BLaER1 (cell line): ENCODE measurements at regions not wholly inside any gene's neighbourhood (a gene's known extent, or its start where the extent isn't known, plus 50 kb on each side); places are given as distances from the start of the nearest gene placed in this dataset.

Source experiments
- H3K27ac ChIP-seq: shearing (Covaris generic); formaldehyde crosslinking; 2 replicates; pipeline ENCODE4 v1.8.1; 2022
- H3K27me3 ChIP-seq: shearing (Covaris generic); formaldehyde crosslinking; 2 replicates; pipeline ENCODE4 v1.8.1; 2022
- H3K36me3 ChIP-seq: shearing (Covaris generic); formaldehyde crosslinking; 2 replicates; pipeline ENCODE4 v1.8.1; 2022
- H3K4me1 ChIP-seq: shearing (Covaris generic); formaldehyde crosslinking; 2 replicates; pipeline ENCODE4 v1.8.1; 2022
- H3K4me2 ChIP-seq: shearing (Covaris generic); formaldehyde crosslinking; 2 replicates; pipeline ENCODE4 v1.8.1; 2022
- H3K4me3 ChIP-seq: shearing (Covaris generic); formaldehyde crosslinking; 2 replicates; pipeline ENCODE4 v1.8.1; 2022
- H3K9ac ChIP-seq: shearing (Covaris generic); formaldehyde crosslinking; 2 replicates; pipeline ENCODE4 v1.8.1; 2022
- H3K9me3 ChIP-seq: shearing (Covaris generic); formaldehyde crosslinking; 2 replicates; pipeline ENCODE4 v1.8.1; 2022
- H4K20me1 ChIP-seq: shearing (Covaris generic); formaldehyde crosslinking; 2 replicates; pipeline ENCODE4 v1.8.1; 2022
- Cebpa-rat ChIP-seq: shearing (Covaris generic); IDR thresholded peaks from 2 replicates; pipeline ENCODE4 v1.8.1; 2022

DNA sequence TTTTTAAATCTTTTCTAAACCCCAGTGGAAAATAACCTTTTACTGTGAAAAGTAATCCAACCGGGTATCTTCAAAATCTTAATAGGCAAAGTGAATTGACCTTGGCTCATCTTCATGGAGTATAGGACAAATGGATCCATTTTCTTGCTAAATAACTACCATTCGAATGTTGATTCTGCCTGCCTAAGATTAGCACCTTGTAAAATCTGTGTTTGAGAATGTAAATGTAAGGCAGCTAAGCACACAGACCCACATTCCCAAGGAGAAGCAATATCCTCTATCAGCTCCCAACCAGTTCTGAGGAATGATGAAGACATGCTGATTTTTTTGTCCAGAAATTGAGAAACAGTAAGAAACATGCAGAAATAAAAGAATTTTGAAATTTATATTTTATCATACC is 509.8 kb upstream of the SMIM21 start:
- Histone ChIP-seq H3K9ac (no peak overlapping the region), H3K4me2 (no peak overlapping the region), H3K36me3 (no peaks in the 10 kb centered on the region), H3K27me3 (no peaks in the 10 kb centered on the region), H3K4me1 (no peaks in the 10 kb centered on the region), H3K4me3 (no peak overlapping the region), H3K9me3 (peaks cover 6% of the 10 kb centered on the region; the same call in 1 of the 2 replicates), H3K27ac (no peak overlapping the region), H4K20me1 (no peaks in the 10 kb centered on the region)
- no peak for TF ChIP-seq Cebpa-rat

DNA sequence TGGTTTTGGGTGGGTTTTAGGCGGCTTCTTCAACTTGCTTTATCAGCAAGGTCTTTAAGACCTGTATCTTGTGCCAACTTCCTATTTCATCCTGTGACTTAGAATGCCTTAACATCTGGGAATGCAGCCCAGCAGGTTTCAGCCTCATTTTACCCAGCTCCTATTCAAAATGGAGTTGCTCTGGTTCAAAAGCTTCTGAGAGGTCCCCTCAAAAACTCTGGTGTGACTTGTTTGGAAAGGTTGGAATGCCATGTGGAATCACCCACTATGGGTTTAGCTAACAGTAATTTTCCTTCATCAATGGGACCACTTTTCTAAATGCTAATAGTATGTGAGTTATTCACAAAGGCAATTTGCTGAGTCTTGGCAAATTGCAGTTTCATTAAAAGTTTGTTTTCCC is 509.4 kb upstream of the SMIM21 start:
- TF ChIP-seq Cebpa-rat: no peak
- Histone ChIP-seq H3K27me3 (no peaks in the 10 kb centered on the region), H3K36me3 (no peaks in the 10 kb centered on the region), H3K4me3 (no peak overlapping the region), H3K4me1 (no peaks in the 10 kb centered on the region), H3K9ac (no peak overlapping the region), H3K9me3 (peaks cover 3% of the 10 kb centered on the region; the same call in 1 of the 2 replicates), H3K4me2 (no peak overlapping the region), H3K27ac (no peak overlapping the region), H4K20me1 (no peaks in the 10 kb centered on the region)

DNA sequence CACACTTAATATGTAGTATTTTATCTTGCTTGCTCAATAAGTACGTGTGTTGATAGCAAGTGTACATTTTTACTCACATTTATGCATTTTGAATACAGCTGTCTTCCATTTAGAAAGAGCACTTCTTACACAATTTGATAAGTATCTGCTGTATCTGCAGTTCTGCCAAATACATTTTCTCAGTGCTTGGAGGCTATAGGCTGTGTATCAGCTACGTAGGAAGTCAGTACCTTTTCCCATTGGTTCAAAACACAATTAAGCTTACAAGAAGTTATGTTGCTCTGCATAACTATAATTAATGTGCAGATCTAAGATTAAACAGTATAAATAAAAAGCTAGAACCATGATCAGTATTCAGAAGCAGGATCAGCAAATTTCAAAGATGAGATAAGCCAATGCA is 503.6 kb upstream of the SMIM21 start:
- no peak overlapping the region for H3K4me2 ChIP-seq
- no peaks in the 10 kb centered on the region for H3K36me3 ChIP-seq
- H3K4me3 ChIP-seq: no peak overlapping the region
- H3K27me3 ChIP-seq: no peaks in the 10 kb centered on the region
- no peaks in the 10 kb centered on the region for H4K20me1 ChIP-seq
- no peaks in the 10 kb centered on the region for H3K9me3 ChIP-seq
- no peaks in the 10 kb centered on the region for H3K4me1 ChIP-seq
- no peak for TF ChIP-seq Cebpa-rat
- no peak overlapping the region for H3K27ac ChIP-seq
- H3K9ac ChIP-seq: no peak overlapping the region

DNA sequence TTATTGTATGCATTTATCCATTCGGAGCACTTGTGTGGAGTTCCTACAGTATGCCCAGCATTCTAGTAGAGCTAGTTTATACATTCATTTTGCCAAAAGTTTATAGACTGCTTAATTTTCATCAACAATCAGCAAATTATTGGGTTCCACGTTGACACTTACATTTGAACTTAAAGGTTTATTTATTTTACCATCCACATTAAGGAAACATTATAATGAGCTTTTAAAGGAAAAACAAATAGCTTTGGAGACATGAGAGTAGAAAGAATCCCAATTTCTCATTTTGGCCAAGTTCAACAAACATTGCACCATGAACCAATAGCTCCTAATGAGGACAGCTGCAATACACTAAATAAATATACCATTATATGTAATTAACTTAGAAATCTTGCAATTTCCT is 501.2 kb upstream of the SMIM21 start:
- Histone ChIP-seq H3K36me3 (no peaks in the 10 kb centered on the region), H3K4me1 (no peaks in the 10 kb centered on the region)
- TF ChIP-seq Cebpa-rat: no peak

DNA sequence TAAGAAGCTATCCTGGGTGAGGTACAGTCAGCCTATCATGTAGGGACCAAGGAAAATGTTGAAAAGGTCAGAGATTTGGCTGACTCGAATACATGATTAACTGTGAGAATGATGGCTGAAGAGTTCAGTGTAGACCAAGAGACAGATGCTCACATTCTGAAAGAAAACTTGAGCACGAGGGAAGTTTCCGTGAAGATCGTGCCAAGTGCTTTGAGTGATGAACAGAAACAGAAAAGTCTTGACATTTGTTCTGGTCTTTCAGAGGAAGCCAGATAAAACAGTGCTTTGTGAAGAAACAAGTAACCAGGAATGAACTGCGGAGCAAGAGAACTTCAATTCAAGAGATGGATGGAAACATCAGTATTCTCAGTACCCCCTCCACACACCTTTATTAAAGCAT is 500.3 kb upstream of the SMIM21 start:
- no peak overlapping the region for H3K4me2 ChIP-seq
- TF ChIP-seq Cebpa-rat: no peak
- no peaks in the 10 kb centered on the region for H3K9me3 ChIP-seq
- no peaks in the 10 kb centered on the region for H3K4me1 ChIP-seq
- no peak overlapping the region for H3K4me3 ChIP-seq
- no peaks in the 10 kb centered on the region for H3K36me3 ChIP-seq
- H4K20me1 ChIP-seq: no peaks in the 10 kb centered on the region
- H3K27ac ChIP-seq: no peak overlapping the region
- no peaks in the 10 kb centered on the region for H3K27me3 ChIP-seq
- H3K9ac ChIP-seq: no peak overlapping the region

More for the DNA sequence above, 501.2 kb upstream of the SMIM21 start:
- Histone ChIP-seq H3K4me2 (no peak overlapping the region), H3K9ac (no peak overlapping the region), H3K9me3 (no peaks in the 10 kb centered on the region), H3K27me3 (no peaks in the 10 kb centered on the region), H4K20me1 (no peaks in the 10 kb centered on the region), H3K4me3 (no peak overlapping the region), H3K27ac (no peak overlapping the region)

DNA sequence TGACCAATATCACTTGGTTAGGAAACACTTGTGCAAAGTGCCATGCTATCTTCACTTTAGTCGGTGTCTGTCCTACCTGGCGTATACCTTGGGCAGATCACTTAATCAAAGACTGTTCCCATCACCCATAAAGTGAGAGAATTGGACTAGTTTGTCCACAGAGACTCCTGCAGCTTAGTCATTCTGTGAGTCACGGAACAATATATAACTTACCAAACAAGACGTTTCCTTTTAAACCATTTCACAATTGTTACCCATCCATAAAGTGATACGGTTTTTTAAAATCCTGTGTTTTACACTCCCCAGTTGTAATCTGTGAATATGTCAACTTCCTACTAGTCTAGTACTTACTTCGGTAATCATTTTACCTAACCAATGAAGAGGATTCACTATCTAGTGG is 499.3 kb upstream of the SMIM21 start:
- Histone ChIP-seq H3K9me3 (no peaks in the 10 kb centered on the region), H3K36me3 (no peaks in the 10 kb centered on the region), H3K9ac (no peak overlapping the region), H3K4me3 (no peak overlapping the region), H3K4me1 (no peaks in the 10 kb centered on the region), H3K4me2 (no peak overlapping the region), H4K20me1 (no peaks in the 10 kb centered on the region), H3K27ac (no peak overlapping the region), H3K27me3 (no peaks in the 10 kb centered on the region)
- no peak for TF ChIP-seq Cebpa-rat

DNA sequence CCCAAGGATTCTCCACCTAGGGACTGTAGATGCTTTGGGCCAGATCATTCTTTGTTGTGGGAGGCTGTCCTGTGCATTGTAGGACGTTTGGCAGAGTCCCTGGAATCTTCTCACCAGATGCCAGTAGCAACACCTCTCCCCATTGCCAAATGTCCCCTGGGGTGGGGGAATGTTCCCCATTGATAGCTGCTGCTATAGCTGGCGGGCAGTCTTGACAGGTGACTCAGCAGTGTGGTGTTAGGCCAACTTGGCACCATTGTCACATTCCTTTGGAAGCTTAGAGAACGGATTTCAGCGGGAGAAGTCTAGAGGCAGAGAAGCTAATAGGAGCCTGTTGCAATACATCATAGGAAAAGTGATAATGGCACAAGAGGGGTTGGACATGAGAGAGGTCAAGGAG is 495.7 kb upstream of the SMIM21 start:
- TF ChIP-seq Cebpa-rat: no peak
- H3K4me1 ChIP-seq: no peaks in the 10 kb centered on the region
- H3K9ac ChIP-seq: no peak overlapping the region
- H3K27me3 ChIP-seq: no peaks in the 10 kb centered on the region
- no peak overlapping the region for H3K4me2 ChIP-seq
- no peaks in the 10 kb centered on the region for H4K20me1 ChIP-seq
- no peak overlapping the region for H3K4me3 ChIP-seq
- no peak overlapping the region for H3K27ac ChIP-seq
- no peaks in the 10 kb centered on the region for H3K36me3 ChIP-seq
- no peaks in the 10 kb centered on the region for H3K9me3 ChIP-seq

DNA sequence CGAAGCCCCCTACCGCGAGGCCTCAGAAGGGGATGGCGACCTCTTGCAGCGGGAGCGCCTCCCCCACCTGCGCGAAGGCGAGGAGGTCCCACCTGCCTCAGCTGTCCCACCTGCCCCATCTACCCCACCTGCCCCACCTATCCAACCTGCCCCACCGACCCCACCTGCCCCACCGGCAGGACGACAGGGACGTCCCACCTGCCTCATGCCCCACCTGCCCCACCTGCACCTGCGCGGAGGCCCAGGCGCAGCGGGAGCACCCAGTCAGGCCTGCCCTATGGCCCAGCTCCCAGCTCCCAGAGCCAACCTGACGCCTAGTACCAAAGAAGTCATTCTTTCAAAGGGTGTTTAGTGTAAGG is 489.1 kb upstream of the SMIM21 start:
- Histone ChIP-seq H3K9me3 (peaks cover 11% of the 10 kb centered on the region), H3K27me3 (no peaks in the 10 kb centered on the region), H3K36me3 (no peaks in the 10 kb centered on the region), H4K20me1 (no peaks in the 10 kb centered on the region), H3K4me1 (no peaks in the 10 kb centered on the region), H3K9ac (no peak overlapping the region), H3K4me2 (no peak overlapping the region), H3K4me3 (no peak overlapping the region), H3K27ac (no peak overlapping the region)
- no peak for TF ChIP-seq Cebpa-rat

DNA sequence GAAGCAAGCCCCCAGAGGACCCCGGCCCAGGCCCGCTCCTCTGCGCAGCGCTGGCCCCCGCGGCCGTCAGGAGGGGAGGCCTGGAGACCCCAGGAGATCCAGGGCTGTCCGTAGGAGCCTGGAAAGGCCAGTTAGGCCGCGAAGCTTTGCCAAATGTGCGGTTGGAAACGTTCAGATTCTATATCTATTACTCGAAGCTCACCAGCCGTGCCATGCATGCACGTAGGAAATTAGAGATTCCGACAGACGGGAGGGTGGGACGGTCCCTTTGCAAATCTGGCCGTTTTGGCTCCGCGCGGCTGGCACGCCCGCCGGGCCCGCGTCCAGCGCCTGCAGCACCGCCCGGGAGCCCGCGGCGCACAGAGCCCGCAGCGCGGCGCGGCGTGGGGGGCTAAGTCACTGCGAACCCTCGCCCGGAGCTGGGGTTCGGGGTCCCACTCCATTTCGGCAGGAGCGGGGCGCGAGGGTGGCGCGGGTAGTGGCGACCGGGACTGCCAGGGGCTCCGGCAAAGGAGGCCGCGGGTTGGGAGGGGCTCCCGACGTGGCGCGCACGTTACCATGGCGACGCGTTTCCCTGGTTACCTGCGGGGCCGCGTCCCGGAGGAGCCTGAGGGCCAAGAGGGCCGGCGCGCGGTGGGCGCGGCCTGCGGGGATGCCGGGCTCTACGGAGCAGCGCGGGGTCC is 488.6 kb upstream of the SMIM21 start:
- TF ChIP-seq Cebpa-rat: no peak
- H3K36me3 ChIP-seq: no peaks in the 10 kb centered on the region
- no peak overlapping the region for H3K9ac ChIP-seq
- H3K4me3 ChIP-seq: no peak overlapping the region
- H3K27ac ChIP-seq: no peak overlapping the region
- H3K9me3 ChIP-seq: peaks cover 11% of the 10 kb centered on the region
- no peaks in the 10 kb centered on the region for H3K4me1 ChIP-seq
- no peaks in the 10 kb centered on the region for H4K20me1 ChIP-seq
- no peaks in the 10 kb centered on the region for H3K27me3 ChIP-seq
- H3K4me2 ChIP-seq: no peak overlapping the region

DNA sequence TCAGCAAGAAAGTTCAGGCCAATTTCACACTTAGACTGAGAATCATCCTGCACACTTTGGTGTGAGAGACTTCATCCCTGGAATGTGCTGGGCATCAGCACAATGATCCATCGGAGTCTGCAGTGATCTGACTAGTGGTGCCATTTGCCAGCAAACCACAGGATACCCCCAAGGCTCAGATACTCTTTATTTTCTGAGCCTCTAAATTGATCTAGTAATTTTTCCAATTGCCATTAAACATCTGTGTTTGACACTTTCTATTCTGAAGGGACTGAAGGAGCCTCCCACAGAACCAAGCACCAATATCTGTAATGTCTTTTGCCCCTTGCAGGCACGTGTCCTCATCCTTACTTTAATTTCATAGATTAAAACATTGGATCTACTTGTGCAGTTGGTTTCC is 485.3 kb upstream of the SMIM21 start:
- Histone ChIP-seq H3K36me3 (no peaks in the 10 kb centered on the region), H4K20me1 (no peaks in the 10 kb centered on the region), H3K4me3 (no peak overlapping the region), H3K9me3 (peaks cover 11% of the 10 kb centered on the region), H3K27me3 (no peaks in the 10 kb centered on the region), H3K9ac (no peak overlapping the region), H3K4me1 (no peaks in the 10 kb centered on the region), H3K27ac (no peak overlapping the region), H3K4me2 (no peak overlapping the region)
- no peak for TF ChIP-seq Cebpa-rat

DNA sequence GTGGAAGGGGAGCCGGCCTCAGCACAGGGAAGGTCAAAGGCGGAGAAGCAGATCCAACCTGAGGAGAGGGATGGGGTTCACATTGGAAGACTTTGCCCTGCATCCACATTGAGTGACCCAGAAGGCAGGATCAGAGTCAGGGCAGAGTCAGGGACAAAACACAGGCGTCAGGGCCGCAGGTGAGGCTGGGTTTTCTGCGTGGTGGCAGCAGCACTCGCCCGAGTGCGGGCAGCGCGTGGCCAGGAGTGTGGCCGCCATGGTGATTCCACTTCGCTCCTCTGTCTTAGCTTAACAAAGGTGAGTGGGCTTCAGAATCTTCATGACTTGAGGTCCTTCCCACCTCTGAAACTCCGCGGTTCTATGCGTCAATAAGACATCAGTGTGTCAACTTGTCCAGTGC is 476.9 kb upstream of the SMIM21 start:
- Histone ChIP-seq H3K36me3 (no peaks in the 10 kb centered on the region), H3K27me3 (no peaks in the 10 kb centered on the region), H3K4me2 (no peak overlapping the region), H4K20me1 (no peaks in the 10 kb centered on the region), H3K4me1 (no peaks in the 10 kb centered on the region), H3K27ac (no peak overlapping the region), H3K9ac (no peak overlapping the region), H3K4me3 (no peak overlapping the region), H3K9me3 (no peaks in the 10 kb centered on the region)
- no peak for TF ChIP-seq Cebpa-rat
